Right atrium auricular region (tissue), 2 donors: ENCODE measurements at regions not wholly inside any gene's neighbourhood (a gene's known extent, or its start where the extent isn't known, plus 50 kb on each side); places are given as distances from the start of the nearest gene placed in this dataset.

ENCODE experiments used
- DNase-seq: peaks from one replicate; pipeline ENCODE4 v3.0.0-alpha.2; 2019; ENCODE audit warnings: low spot score
- H3K27ac ChIP-seq, 2 donors: fragments of 200-600 bp; sonication (generic); 1 replicate in 1 of 2; 2 replicates in 1 of 2; pipeline ENCODE4 v1.5.1; 2016 to 2019
- H3K27me3 ChIP-seq, 2 donors: fragments of 200-600 bp; sonication (generic); one replicate each; pipeline versions ENCODE4 v1.5.1 to v1.6.0; 2017 to 2019
- H3K36me3 ChIP-seq: fragments of 200-600 bp; sonication (generic); one replicate; pipeline ENCODE4 v1.5.1; 2016
- H3K4me1 ChIP-seq, 2 donors: fragments of 200-600 bp; sonication (generic); one replicate each; pipeline versions ENCODE4 v1.5.1 to v1.6.0; 2017 to 2019
- H3K4me3 ChIP-seq, 2 donors: fragments of 200-600 bp; sonication (generic); 1 replicate in 1 of 2; 2 replicates in 1 of 2; pipeline ENCODE4 v1.5.1; 2017 to 2019; ENCODE audit warnings: mild to moderate bottlenecking in 1 of 2, moderate library complexity in 1 of 2
- H3K9me3 ChIP-seq, 2 donors: fragments of 200-600 bp; sonication (generic); one replicate each; pipeline ENCODE4 v1.5.1; 2019
- CTCF ChIP-seq, 2 donors: fragments of 200-600 bp; sonication (generic); IDR thresholded peaks; one replicate each; pipeline ENCODE4 v1.5.1; 2019; ENCODE audit warnings: antibody characterized with exemption in 2 of 2

- no peaks in the 10 kb centered on the region for H3K36me3 ChIP-seq
- H3K27me3 ChIP-seq: no peaks in the 10 kb centered on the region
- no peak for TF ChIP-seq CTCF (IDR thresholded peaks at IDR 0.05)
- no peaks in the 10 kb centered on the region for H3K4me1 ChIP-seq
- DNase-seq: no peak
- no peaks in the 10 kb centered on the region for H3K9me3 ChIP-seq
- H3K4me3 ChIP-seq: no peak overlapping the region
- H3K27ac ChIP-seq: no peak overlapping the region
These were observed 278.3 kb upstream of the TUT7 start for GRCh38 chr9:86632537-86632936.

- Histone ChIP-seq H3K4me3 (no peak overlapping the region), H3K27me3 (no peaks in the 10 kb centered on the region), H3K36me3 (no peaks in the 10 kb centered on the region), H3K9me3 (no peaks in the 10 kb centered on the region), H3K27ac (no peak overlapping the region), H3K4me1 (no peaks in the 10 kb centered on the region)
- TF ChIP-seq CTCF (IDR thresholded peaks at IDR 0.05): no peak
- no peak for DNase-seq
These were observed 275.3 kb upstream of the TUT7 start for GRCh38 chr9:86629530-86629929.

GRCh38 chr9:86626802-86627201, 272.6 kb upstream of the TUT7 start:
- H3K9me3 ChIP-seq: no peaks in the 10 kb centered on the region
- no peaks in the 10 kb centered on the region for H3K36me3 ChIP-seq
- DNase-seq: no peak
- no peak for TF ChIP-seq CTCF (IDR thresholded peaks at IDR 0.05)
- no peak overlapping the region for H3K27ac ChIP-seq
- no peaks in the 10 kb centered on the region for H3K4me1 ChIP-seq
- H3K27me3 ChIP-seq: no peaks in the 10 kb centered on the region
- no peak overlapping the region for H3K4me3 ChIP-seq

GRCh38 chr9:86624630-86625029, 270.4 kb upstream of the TUT7 start:
- no peaks in the 10 kb centered on the region for H3K4me1 ChIP-seq
- DNase-seq: no peak
- no peaks in the 10 kb centered on the region for H3K9me3 ChIP-seq
- no peaks in the 10 kb centered on the region for H3K36me3 ChIP-seq
- no peak overlapping the region for H3K4me3 ChIP-seq
- no peak overlapping the region for H3K27ac ChIP-seq
- no peak for TF ChIP-seq CTCF (IDR thresholded peaks at IDR 0.05)
- H3K27me3 ChIP-seq: no peaks in the 10 kb centered on the region

GRCh38 chr9:86614871-86615849, 260.9 kb upstream of the TUT7 start:
- no peak overlapping the region for H3K27ac ChIP-seq
- H3K27me3 ChIP-seq: no peaks in the 10 kb centered on the region
- no peak for DNase-seq
- TF ChIP-seq CTCF (IDR thresholded peaks at IDR 0.05): peak in 1 of 2 donors; percentile 59
- H3K4me3 ChIP-seq: no peak overlapping the region
- peaks cover 0 to 6% of the 10 kb centered on the region in 2 donors for H3K4me1 ChIP-seq
- H3K9me3 ChIP-seq: no peaks in the 10 kb centered on the region
- H3K36me3 ChIP-seq: no peaks in the 10 kb centered on the region
